GM21390 (cell line): ENCODE measurements at regions not wholly inside any gene's neighbourhood (a gene's known extent, or its start where the extent isn't known, plus 50 kb on each side); places are given as distances from the start of the nearest gene placed in this dataset.

Experiments
- ATAC-seq: cut with Tn5 transposase; IDR thresholded peaks from one replicate; pipeline ENCODE4 v1.9.1; 2021; ENCODE audit not compliant: unreplicated experiment

GRCh38 chr5:85823462-85824426 lies 794.0 kb upstream of the COX7C start:
- ATAC-seq: no peak

GRCh38 chr5:85838781-85839180 lies 779.0 kb upstream of the COX7C start:
- ATAC-seq: no peak

- no peak for ATAC-seq
Measured at GRCh38 chr5:85841653-85842052, 776.1 kb upstream of the COX7C start.

- ATAC-seq: no peak
Measured at GRCh38 chr5:85843535-85843934, 774.2 kb upstream of the COX7C start.

- no peak for ATAC-seq
Measured at GRCh38 chr5:85849411-85849810, 768.3 kb upstream of the COX7C start.

- no peak for ATAC-seq
Measured at GRCh38 chr5:85865296-85865695, 752.4 kb upstream of the COX7C start.

GRCh38 chr5:85868070-85868469 lies 749.7 kb upstream of the COX7C start:
- ATAC-seq: no peak

GRCh38 chr5:85893996-85894395 lies 723.7 kb upstream of the COX7C start:
- no peak for ATAC-seq

- no peak for ATAC-seq
Measured at GRCh38 chr5:85896514-85896913, 721.2 kb upstream of the COX7C start.

- ATAC-seq: no peak
Measured at GRCh38 chr5:85906460-85906859, 711.3 kb upstream of the COX7C start.

- ATAC-seq: no peak
Measured at GRCh38 chr5:85910335-85910734, 707.4 kb upstream of the COX7C start.

- no peak for ATAC-seq
Measured at GRCh38 chr5:85920984-85921383, 696.8 kb upstream of the COX7C start.

- no peak for ATAC-seq
Measured at GRCh38 chr5:85921590-85921989, 696.2 kb upstream of the COX7C start.

GRCh38 chr5:85927632-85928031 lies 690.1 kb upstream of the COX7C start:
- ATAC-seq: no peak

- no peak for ATAC-seq
Measured at GRCh38 chr5:85929713-85930112, 688.0 kb upstream of the COX7C start.

GRCh38 chr5:85931220-85931619 lies 686.5 kb upstream of the COX7C start:
- ATAC-seq: no peak

GRCh38 chr5:85938201-85938600 lies 679.5 kb upstream of the COX7C start:
- no peak for ATAC-seq

GRCh38 chr5:85951707-85952210 lies 666.0 kb upstream of the COX7C start:
- ATAC-seq: no peak

- ATAC-seq: no peak
Measured at GRCh38 chr5:85952680-85953079, 665.1 kb upstream of the COX7C start.

GRCh38 chr5:85967681-85968080 lies 650.1 kb upstream of the COX7C start:
- no peak for ATAC-seq

- ATAC-seq: no peak
Measured at GRCh38 chr5:85972539-85972938, 645.2 kb upstream of the COX7C start.

GRCh38 chr5:85985167-85985566 lies 632.6 kb upstream of the COX7C start:
- no peak for ATAC-seq

GRCh38 chr5:85990998-85991397 lies 626.7 kb upstream of the COX7C start:
- no peak for ATAC-seq
